M059J (cell line): ENCODE measurements at regions not wholly inside any gene's neighbourhood (a gene's known extent, or its start where the extent isn't known, plus 50 kb on each side); places are given as distances from the start of the nearest gene placed in this dataset.

Source experiments
- DNase-seq: peaks from one replicate; pipeline ENCODE4 v3.0.0-alpha.2; 2012; ENCODE audit warnings: low read depth

- DNase-seq, result no peak
Measured at GRCh38 chr3:34239875-34240274, 441.4 kb downstream of the PDCD6IP start.

- DNase-seq, result no peak
Measured at GRCh38 chr3:34247401-34247800, 449.0 kb downstream of the PDCD6IP start.

GRCh38 chr3:34248352-34248751 is 449.9 kb downstream of the PDCD6IP start:
- no peak for DNase-seq

GRCh38 chr3:34254285-34254684 is 455.9 kb downstream of the PDCD6IP start:
- no peak for DNase-seq

GRCh38 chr3:34256021-34256420 is 457.6 kb downstream of the PDCD6IP start:
- DNase-seq, result no peak

- DNase-seq, result no peak
Measured at GRCh38 chr3:34256791-34257190, 458.4 kb downstream of the PDCD6IP start.

- no peak for DNase-seq
Measured at GRCh38 chr3:34258271-34258998, 460.0 kb downstream of the PDCD6IP start.

- DNase-seq, result peak; percentile 7
Measured at GRCh38 chr3:34260271-34261000, 462.0 kb downstream of the PDCD6IP start.

- DNase-seq, result no peak
Measured at GRCh38 chr3:34261001-34261385, 462.6 kb downstream of the PDCD6IP start.

- no peak for DNase-seq
Measured at GRCh38 chr3:34263101-34263621, 464.7 kb downstream of the PDCD6IP start.

- no peak for DNase-seq
Measured at GRCh38 chr3:34264337-34265041, 466.1 kb downstream of the PDCD6IP start.

- DNase-seq, result no peak
Measured at GRCh38 chr3:34267088-34267487, 468.7 kb downstream of the PDCD6IP start.

GRCh38 chr3:34268032-34268709 is 469.7 kb downstream of the PDCD6IP start:
- DNase-seq, result no peak

GRCh38 chr3:34275811-34276210 is 477.4 kb downstream of the PDCD6IP start:
- no peak for DNase-seq

- DNase-seq, result no peak
Measured at GRCh38 chr3:34276342-34276741, 477.9 kb downstream of the PDCD6IP start.

- DNase-seq, result no peak
Measured at GRCh38 chr3:34277110-34277509, 478.7 kb downstream of the PDCD6IP start.

GRCh38 chr3:34279901-34280300 is 481.5 kb downstream of the PDCD6IP start:
- DNase-seq, result no peak

- DNase-seq, result no peak
Measured at GRCh38 chr3:34283751-34284150, 485.3 kb downstream of the PDCD6IP start.

- DNase-seq, result no peak
Measured at GRCh38 chr3:34284959-34285826, 486.8 kb downstream of the PDCD6IP start.

- no peak for DNase-seq
Measured at GRCh38 chr3:34285827-34286188, 487.4 kb downstream of the PDCD6IP start.
